ENCODE measurements at regions not wholly inside any gene's neighbourhood (a gene's known extent, or its start where the extent isn't known, plus 50 kb on each side); places are given as distances from the start of the nearest gene placed in this dataset.
A peak's percentile ranks its signal among the peaks of the same experiment; 100 is the strongest.

DNA sequence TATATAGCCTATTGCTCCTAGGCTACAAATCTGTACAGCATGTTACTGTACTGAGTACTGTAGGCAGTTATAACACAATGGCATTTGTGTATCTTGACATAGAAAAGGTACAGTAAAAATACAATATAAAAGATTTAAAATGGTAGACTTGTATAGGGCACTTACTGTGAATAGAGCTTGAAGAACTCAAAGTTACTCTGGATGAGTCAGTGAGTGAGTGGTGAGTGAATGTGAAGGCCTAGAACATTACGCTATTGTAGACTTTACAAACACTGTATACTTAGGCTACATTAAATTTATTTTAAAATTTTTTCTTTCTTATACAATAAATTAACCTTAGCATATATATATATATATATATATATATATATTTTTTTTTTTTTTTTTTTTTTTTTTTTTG lies 140.0 kb upstream of the UBE2E1 start:
- DNase-seq = no peak

DNA sequence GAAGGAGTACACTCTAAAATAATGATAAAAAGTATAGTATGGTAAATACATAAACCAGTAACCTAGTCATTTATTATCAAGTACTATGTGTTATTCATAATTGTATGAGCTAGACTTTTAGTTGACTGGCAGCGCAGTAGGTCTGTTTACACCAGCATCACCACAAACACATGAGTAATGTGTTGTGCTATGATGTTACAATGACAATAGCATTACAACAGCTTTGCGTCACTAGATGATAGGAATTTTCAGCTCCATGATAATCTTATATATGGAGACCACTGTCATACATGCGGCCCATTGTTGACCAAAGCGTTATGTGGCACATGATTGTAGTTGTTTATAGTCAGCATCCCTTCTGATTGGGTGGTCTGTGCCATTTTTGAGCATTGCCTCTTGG lies 138.9 kb upstream of the UBE2E1 start:
- DNase-seq = no peak

DNA sequence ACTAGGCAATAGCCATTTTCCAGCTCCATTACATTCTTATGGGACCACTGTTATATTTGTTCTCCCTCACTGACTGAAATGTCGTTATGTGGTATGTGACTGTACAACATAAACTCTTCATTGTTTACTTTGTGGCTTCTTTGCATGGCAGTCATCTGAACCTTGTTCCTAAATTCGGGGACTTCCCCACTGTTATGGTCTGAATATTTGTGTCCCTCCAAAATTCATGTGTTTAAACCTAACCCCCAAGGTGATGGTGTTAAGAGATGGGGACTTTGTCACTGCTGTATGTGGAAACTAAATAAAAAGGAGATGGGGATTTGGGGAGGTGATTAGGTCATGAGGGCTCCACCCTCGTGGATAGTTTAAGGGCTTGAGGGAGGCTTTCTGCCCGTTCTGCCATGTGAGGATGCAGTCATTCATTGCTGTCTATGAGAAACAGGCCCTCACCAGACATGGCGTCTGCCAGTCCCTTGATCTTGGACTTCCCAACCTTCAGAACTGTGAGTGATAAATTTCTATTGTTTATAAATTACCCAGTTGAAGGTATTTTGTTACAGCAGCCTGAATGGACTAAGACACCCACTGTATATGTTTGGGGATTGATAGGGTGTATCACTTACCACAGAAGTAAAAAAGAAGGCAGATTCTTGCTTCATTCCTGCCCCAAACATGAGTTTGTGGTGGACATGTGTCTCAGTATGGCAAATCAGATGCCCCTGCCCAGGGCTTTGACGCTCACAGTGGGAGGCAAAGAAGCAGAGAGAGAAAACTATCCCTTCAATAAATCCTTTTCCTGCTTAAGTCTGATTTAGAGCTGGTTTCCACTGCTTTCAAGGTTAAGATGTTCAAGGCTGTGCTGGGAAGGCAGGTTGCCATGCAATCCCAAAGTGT lies 138.0 kb upstream of the UBE2E1 start:
- peak; percentile 35 for DNase-seq

DNA sequence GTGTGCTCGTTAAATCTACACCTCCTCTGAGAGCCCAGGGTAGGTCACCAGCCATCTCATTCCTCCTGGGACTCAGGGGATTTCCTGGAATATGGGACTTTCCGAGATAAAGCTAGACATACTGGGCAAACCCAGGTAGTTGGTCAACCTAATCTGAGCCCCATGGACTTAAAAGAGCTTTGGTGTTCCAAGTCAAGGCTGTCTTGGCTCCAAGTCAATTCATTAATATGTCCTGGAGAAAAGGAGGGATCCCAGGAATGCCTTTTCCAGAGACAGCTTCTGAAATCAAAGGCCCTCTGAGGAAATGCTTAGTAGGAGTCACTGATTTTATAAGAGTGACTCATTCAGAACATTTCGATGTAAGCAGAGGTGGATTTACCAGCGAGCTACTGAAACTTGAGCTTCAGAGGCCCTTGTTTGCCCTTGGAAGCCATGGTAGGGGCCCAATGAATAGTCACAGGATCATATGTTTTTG lies 137.3 kb upstream of the UBE2E1 start:
- DNase-seq = peak; percentile 92

DNA sequence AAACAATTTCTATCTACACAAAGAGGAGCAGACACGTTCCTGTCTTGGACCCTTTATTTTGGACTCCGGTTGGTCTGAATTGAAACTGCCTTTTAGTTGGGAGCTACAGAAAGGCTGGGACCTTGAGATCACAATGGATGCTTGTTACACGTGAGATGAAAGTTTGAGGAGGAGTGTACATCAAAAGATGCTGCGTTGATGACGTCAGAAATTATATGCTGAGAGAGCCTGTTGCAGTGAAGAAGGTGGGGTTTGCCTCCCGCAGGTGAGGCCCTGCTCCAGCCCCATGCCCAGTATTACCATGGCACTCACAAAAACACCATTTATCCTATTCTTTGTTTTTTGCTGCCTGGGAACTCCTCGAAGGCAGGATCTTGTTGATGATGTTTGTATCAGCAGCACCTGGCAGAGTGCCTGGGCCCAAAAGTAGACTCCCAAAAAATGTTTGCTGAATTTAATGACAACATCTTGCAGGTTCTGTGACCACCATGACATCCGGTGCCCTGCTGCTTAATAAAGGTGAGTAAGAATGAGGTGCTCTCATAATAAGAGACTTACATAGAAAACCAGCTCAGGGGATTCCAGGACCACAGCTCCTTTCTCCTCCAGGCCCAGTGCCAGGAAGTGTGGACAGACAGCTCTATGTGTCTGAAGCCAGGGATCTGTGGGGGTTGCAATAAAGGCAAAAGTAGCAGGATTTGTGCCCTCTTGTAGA lies 136.1 kb upstream of the UBE2E1 start:
- DNase-seq = no peak

DNA sequence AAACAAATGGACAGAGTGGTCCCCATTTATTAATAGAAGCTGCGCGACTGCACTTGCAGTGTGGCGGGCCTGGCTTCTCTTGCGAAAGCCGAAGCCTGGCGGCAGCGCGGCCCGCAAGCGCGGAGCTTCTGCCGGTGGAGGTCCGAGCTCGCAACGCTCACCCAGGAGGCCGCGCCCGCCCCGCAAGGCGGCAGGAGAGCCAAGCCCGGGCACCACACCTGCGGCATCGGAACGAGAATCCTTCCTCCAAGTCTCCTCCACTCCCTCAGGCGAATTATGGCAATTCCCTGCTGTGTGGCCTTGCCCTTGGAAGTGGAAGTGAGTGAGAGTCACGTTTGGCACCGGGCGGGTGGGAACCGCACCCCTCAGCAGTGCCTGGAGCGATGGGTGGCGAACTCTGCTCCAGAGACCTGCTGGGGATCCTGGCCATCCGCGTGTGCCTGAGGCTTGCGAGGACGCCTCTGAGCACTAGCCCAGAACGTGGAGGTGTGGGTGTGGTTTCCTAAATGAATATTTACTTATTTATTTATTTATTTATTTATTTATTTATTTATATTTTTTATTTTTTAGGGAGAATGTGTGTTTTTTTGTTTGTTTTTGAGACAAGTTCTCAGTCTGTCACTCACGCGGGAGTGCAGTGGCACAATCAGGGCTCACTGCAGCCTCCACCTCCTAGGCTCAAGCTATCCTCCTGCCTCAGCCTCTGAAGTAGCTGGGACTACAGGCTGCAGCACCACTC lies 133.7 kb upstream of the UBE2E1 start:
- no peak for DNase-seq

DNA sequence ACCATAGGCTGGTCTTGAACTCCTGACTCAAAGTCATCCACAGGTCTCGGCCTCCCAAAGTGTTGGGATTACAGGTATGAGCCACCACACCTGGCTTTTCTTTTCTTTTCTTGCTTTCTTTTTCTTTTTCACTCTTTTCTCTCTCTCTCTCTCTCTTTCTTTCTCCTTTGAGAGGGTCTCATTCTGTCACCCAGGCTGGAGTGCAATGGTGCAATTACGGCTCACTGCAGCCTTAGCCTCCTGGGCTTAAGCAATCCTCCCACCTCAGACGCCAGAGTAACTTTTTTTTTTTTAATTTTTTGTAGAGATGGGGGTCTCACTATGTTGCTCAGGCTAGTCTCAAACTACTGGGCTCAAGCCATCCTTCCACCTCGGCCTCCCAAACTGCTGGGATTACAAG lies 133.1 kb upstream of the UBE2E1 start:
- no peak for DNase-seq

DNA sequence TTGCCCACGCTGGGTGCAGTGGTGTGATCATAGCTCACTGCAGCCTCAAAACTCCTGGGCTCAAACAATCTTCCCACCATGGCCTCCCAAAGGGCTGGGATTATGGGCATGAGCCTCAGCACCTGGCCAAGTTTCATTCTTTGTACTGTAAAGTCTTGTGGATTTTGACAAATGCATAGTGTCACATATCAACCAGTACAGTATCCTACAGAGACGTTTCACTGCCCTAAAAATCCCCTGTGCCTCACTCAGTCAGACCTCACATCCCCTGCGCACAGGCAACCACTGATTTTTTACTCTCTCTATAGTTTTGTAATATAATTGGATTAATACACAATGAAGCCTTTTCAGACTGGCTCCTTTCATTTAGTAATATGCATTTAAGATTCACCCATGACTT lies 130.7 kb upstream of the UBE2E1 start:
- no peak for DNase-seq

DNA sequence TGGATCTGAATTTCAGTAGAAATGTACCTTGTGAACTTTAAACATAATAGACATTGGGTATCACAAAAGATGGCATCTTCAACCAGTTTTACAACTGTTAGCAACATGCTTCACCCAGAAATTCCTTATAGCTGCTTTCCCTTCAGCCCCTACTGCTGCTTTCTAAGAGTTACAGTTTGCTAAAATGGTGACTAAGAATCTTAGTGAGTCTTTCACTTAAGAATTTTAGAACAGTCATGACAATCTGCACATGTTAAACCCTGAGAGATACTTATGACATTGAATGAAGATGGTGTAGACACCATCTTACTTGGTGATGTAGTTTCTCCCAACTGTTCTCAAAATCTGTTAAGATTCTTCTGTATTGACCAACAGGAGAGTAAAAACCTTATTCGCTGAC lies 129.7 kb upstream of the UBE2E1 start:
- peak; percentile 59 for DNase-seq

DNA sequence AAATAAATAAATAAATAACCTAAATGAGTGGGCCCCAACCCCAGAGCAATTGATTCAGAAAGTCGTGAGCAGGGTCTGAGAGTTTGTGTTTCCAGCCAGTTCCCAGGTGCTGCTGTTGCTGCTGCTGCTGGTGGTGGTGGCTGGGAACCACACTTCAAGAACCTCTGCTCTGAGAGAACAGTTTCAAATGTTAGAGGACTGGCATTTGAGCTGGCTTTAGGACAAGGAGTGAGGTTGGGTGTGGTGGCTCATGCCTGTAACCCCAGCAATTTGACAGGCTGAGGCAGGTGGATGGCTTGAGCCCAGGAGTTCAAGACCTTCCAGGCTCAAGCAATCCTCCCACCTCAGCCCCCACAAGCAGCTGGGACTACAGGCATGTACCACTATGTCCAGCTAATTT lies 123.1 kb upstream of the UBE2E1 start:
- no peak for DNase-seq

DNA sequence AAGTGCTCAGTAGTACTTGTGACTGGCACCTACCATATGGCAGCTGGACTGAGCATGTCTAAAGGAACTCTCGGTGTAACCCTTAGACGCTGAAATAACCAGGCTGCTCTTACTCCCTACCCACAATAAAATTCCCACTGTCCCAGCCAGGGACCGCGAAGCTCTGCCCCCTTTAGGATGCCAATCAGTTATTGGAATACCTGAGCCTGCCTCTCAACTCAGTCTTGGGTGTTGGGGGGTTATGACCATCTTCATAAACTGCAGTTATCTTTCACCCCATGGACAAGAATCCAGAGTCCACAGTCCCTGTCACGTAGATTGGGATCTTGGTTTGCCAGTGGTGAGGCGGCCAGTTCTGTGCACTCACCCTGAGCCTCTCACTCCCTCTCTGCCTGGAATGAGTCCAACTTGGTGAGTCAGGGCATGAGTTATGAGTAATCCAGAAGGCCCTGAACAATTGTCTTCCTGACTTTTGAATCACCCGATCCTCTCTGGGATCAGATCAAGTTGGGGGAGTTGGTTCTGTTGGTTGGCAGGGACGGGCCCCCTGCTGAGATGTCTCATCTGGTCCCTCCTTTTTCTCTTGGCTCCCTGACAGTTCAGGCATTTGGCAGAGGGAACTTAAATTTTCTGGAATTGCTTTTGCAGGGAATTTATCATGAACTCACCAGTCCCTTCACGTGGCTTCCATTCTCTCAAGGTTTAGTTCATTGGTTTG lies 120.1 kb upstream of the UBE2E1 start:
- DNase-seq = peak; percentile 99

DNA sequence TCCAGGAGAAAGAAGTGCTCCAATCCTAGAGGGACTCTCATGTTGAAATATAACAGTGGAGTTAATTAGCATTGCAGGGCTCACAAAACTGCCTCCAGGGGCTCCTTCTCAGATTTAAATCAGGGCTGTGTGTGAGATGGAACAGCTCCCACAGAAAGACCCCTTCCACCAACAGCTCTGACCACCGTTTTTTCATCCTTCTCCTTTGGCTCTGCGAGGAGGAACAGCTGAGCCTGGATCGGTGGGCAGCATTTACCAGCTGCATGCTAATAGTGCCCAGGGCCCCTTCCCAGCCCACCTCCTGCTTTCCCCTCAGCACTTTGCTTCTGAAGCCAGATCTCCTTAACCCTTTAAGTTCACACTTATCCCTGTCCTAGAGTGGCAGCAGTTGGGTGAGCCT lies 119.2 kb upstream of the UBE2E1 start:
- DNase-seq = no peak

DNA sequence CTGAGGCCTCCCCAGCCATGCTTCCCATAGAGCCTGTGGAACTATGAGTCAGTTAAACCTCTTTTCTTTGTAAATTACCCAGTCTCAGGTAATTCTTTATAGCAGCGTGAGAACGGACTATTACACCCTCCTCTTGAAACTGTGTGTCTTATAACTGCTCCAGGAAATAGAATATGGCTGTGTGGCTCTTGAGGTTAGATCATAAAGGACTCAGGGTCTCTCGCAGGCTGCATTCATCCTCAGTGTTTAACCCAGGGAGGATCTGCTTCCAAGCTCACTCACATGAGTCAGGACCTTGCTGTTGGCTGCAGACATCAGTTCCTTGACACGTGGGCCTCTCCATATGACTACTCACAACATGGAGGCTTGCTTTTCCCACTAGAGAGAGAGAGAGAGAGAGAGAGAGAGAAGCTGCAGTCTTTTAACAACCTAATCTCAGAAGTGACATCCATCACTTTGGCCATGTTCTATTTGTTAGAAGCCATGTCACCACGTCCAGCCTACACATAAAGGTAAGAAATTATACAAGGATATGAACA lies 114.3 kb upstream of the UBE2E1 start:
- DNase-seq = no peak

DNA sequence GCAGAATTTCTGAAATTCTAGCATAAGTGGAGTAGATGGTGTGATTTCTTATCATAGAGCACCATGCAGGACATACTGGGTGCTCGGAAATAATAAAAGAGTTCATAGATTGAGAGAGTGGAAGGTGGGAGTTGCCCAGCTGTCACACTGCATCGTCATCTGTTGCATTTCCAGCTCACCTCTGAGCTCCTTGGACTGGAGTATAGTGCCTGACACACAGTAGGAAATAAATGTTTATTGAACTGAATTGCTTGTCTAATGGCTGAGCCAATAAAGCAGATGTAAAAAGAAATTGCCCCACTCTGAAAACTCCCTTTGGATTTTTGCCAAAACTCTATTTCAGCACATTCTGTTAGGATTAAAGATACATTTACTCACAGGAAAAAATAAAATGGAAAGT lies 108.9 kb upstream of the UBE2E1 start:
- DNase-seq = no peak

DNA sequence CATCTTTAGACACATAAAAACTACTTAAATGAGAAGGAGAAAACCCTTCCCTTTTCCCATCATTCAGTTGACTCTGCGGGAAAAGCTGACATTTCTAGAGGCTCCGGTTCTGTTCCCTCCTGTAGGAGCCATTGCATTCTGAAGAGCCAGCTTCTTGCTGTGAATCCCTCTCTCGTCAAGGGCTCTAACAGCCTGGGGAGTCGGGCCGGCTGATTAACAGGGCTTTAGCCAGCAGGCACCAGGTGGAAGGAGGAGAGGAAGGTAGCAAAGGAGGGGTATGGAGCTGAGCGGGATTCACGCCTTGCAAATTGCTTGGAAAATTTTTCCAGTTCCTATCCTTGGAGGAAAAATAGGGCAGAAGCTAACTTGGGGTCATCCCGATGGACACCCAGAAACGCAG lies 108.3 kb upstream of the UBE2E1 start:
- DNase-seq = no peak

DNA sequence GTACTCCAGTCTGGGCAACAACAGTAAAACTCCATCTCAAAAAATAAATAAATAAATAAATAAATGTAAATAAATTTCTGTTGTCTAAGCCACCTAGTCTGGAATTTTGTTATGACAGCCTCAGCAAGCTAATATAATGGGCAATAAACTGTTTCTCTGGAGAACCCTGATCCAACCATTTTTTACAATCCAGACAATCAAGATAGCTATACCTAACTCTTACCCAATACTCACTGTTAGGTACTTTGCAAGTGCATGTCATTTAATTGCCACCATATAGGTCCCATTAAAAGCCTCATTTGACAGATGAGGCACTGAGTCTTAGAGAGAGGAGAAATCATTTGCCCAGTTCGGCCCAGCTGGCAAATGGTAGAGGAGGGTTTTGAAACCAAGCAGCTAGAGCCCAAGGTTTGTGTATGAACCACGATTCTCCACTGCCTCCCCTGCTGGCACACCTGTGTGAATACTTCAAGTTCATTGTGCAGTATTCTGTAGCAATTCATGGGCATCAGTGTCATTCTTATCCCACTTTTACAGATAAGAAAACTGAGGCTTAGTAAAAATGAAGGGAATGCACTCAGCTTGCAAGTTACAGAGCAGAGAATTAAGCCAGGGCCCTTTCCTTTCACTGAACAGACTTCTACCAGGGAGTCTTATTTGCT lies 107.0 kb upstream of the UBE2E1 start:
- no peak for DNase-seq

DNA sequence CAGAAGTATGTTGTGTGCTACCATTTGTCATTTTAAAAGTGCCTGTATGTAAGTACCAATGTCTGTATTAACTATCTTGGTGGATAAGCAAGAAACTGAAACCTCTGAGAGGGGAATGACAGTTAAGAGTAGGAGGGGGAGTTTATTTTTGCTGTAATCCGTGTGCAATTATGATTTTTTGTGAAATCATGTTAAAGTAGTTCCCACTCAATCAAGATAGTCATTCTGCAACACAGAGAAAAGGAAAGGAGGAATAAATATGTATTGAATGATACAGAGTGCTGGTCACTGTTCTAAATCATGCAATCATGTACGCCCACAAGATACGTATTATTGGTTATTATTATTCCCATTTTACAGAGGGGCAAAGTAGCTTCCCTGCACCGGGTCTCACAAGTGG lies 105.1 kb upstream of the UBE2E1 start:
- no peak for DNase-seq

DNA sequence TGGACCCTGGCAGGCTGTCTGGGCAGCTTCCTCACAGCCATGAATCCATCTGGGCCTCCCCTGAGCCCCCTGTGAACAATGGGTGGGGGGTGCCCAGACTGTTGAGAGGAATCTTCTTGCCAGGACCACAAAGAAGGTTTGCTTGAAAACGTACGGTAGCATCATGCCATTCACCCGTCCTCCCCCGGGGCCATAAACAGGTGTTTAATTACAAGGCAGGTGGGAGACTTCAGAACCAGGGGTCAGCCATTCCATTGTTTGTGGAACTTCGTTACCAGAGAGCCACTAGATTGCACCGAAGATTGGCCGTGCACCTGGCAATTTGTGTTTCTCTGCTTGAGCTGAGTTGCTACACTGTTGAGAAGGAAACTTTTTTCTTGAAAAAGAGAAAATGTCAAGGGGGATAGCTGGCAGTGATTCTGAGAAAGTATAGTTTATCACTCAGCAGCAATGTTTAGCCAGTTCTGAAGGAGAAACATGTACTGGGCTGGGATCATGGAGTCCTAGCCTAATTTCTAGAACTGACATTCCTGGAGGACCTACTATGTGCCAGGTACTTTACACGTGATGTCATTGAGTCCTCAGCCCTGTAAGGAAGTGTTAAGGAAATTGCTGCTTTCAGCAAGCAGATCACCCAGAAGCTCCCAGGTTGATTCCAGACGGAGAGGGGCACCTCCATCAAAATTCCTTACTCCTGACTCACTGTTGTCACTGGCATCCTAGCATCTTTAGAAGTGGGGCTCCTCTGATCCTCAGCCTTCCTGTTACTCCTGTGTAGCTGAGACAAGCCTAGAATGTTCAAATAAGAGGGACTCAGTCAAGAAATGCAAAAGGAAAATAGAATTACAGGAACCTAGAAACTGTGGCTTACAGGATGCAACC lies 103.8 kb upstream of the UBE2E1 start:
- DNase-seq = peak; percentile 36

DNA sequence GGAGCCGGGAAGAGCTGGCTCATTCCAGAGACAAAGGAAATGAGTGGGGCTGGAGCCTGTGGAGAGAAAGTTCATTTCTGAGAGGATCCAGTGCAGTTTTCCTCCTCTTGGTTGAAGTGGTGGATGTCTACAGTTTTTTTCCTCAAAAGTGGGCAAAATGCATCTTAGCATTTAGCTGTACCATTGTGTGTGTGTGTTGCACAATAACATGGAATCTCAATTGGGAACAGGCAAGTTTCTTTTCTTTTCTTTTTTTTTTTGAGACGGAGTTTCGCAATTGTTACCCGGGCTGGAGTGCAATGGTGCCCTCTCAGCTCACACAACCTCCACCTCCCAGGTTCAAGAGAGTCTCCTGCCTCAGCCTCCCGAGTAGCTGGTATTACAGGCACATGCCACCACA lies 101.5 kb upstream of the UBE2E1 start:
- DNase-seq = peak; percentile 24

DNA sequence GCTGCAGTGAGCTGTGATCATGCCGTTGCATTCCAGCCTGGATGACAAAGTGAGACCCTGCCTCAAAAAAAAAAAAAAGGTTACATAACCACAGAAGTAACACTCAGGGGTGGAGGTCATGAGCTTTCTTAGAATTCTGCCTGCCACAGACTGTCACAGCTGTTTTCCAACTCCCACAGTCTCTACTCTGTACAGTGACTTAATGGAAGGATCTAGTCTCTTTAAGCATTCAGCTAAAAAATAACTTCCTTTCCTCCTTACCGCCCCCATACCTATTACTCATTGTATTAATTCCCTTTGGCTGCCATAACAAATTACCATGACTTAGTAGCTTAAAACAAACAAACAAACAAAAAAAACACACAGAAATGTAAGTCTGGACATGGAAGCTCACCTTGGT lies 99.6 kb upstream of the UBE2E1 start:
- DNase-seq = no peak

DNA sequence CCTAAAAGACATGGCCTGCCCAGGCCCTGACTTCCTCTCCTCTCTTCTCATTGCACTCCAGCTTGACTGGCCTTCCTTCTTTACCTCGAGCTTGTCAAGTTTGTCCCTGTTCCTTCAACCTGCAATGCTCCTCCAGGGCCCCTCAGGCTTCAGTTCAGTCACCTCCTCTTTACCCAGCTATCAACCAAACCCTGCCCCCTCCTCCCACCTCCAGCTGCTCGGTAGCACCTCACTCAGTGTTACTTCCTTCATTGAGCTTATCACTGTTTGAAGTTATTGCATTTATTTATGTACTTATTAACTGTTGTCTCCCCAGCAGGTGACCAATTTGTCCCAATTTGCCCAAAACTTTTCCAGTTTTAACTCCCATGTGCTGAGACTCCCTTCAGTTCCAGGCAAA lies 95.8 kb upstream of the UBE2E1 start:
- DNase-seq = no peak

Data from fibroblast of skin of abdomen (primary cell).